Liver (tissue), 8 donors: ENCODE measurements at regions not wholly inside any gene's neighbourhood (a gene's known extent, or its start where the extent isn't known, plus 50 kb on each side); places are given as distances from the start of the nearest gene placed in this dataset.

Experiments
- DNase-seq: peaks from one replicate; pipeline ENCODE4 v3.0.0-alpha.2; 2017; ENCODE audit warnings: low spot score
- H3K27ac ChIP-seq, 2 donors: one replicate each; pipeline ENCODE4 v1.7.0; 2013; ENCODE audit warnings: inconsistent platforms in 2 of 2, low read length in 2 of 2, control low read depth in 1 of 2, low read depth in 1 of 2, mild to moderate bottlenecking in 1 of 2
- H3K27me3 ChIP-seq, 4 donors: one replicate each; pipeline versions ENCODE4 v1.6.1 to v1.7.0; 2013; ENCODE audit warnings: low read length in 3 of 4, inconsistent platforms in 1 of 4, mild to moderate bottlenecking in 1 of 4, moderate library complexity in 1 of 4; ENCODE audit not compliant: control insufficient read depth in 4 of 4, insufficient read depth in 4 of 4
- H3K36me3 ChIP-seq, 4 donors: one replicate each; pipeline versions ENCODE4 v1.6.1 to v1.7.0; 2013; ENCODE audit warnings: low read length in 3 of 4, mild to moderate bottlenecking in 3 of 4, low read depth in 1 of 4, moderate library complexity in 1 of 4; ENCODE audit not compliant: control insufficient read depth in 4 of 4, insufficient read depth in 3 of 4
- H3K4me1 ChIP-seq, 4 donors: one replicate each; pipeline versions ENCODE4 v1.6.1 to v1.7.0; 2013; ENCODE audit warnings: low read length in 3 of 4, mild to moderate bottlenecking in 3 of 4, moderate library complexity in 1 of 4; ENCODE audit not compliant: control insufficient read depth in 4 of 4, insufficient read depth in 4 of 4
- H3K4me3 ChIP-seq, 3 donors: one replicate each; pipeline versions ENCODE4 v1.6.1 to v1.7.0; 2013; ENCODE audit warnings: low read length in 3 of 3, control low read depth in 1 of 3, low read depth in 1 of 3, mild to moderate bottlenecking in 1 of 3
- H3K9ac ChIP-seq, 2 donors: one replicate each; pipeline ENCODE4 v1.7.0; 2013; ENCODE audit warnings: low read length in 2 of 2, mild to moderate bottlenecking in 2 of 2, moderate library complexity in 2 of 2, control low read depth in 1 of 2, low read depth in 1 of 2
- H3K9me3 ChIP-seq, 4 donors: one replicate each; pipeline versions ENCODE4 v1.6.1 to v1.7.0; 2013; ENCODE audit warnings: low read length in 3 of 4; ENCODE audit not compliant: control insufficient read depth in 4 of 4
- EGR1 ChIP-seq, 2 donors: IDR thresholded peaks; 2 replicates each; pipeline ENCODE4 v1.6.1; 2016 to 2018; ENCODE audit warnings: antibody characterized with exemption in 2 of 2, low read depth in 2 of 2
- FOXA1 ChIP-seq: IDR thresholded peaks from 2 replicates; pipeline ENCODE4 v1.6.1; 2016; ENCODE audit warnings: antibody characterized with exemption
- FOXA2 ChIP-seq: IDR thresholded peaks from 2 replicates; pipeline ENCODE4 v1.6.1; 2016; ENCODE audit warnings: antibody characterized with exemption
- GABPA ChIP-seq, 2 donors: IDR thresholded peaks in 1 of 2; conservative IDR thresholded peaks in 1 of 2; 2 replicates each; pipeline ENCODE4 v1.6.1; 2016; ENCODE audit warnings: antibody characterized with exemption in 2 of 2, mild to moderate bottlenecking in 1 of 2, moderate library complexity in 1 of 2
- HNF4A ChIP-seq, 2 donors: conservative IDR thresholded peaks; 2 replicates each; pipeline ENCODE4 v1.6.1; 2016; ENCODE audit warnings: antibody characterized with exemption in 2 of 2, mild to moderate bottlenecking in 2 of 2
- HNF4G ChIP-seq: IDR thresholded peaks from 2 replicates; pipeline ENCODE4 v1.6.1; 2016; ENCODE audit warnings: antibody characterized with exemption
- JUND ChIP-seq, 2 donors: IDR thresholded peaks; 2 replicates each; pipeline ENCODE4 v1.6.1; 2016; ENCODE audit warnings: antibody characterized with exemption in 2 of 2
- NR2F2 ChIP-seq: IDR thresholded peaks from 2 replicates; pipeline ENCODE4 v1.6.1; 2016; ENCODE audit warnings: antibody characterized with exemption
- RAD21 ChIP-seq, 2 donors: IDR thresholded peaks; 2 replicates each; pipeline ENCODE4 v1.6.1; 2016; ENCODE audit warnings: antibody characterized with exemption in 2 of 2, mild to moderate bottlenecking in 2 of 2
- RXRA ChIP-seq, 2 donors: IDR thresholded peaks; 2 replicates each; pipeline ENCODE4 v1.6.1; 2017 to 2018; ENCODE audit warnings: antibody characterized with exemption in 2 of 2, mild to moderate bottlenecking in 1 of 2
- SP1 ChIP-seq: IDR thresholded peaks from 2 replicates; pipeline ENCODE4 v1.6.1; 2018; ENCODE audit warnings: antibody characterized with exemption, mild to moderate bottlenecking
- TAF1 ChIP-seq: conservative IDR thresholded peaks from 2 replicates; pipeline ENCODE4 v1.6.1; 2016; ENCODE audit warnings: antibody characterized with exemption, mild to moderate bottlenecking
- YY1 ChIP-seq: IDR thresholded peaks from 2 replicates; pipeline ENCODE4 v1.6.1; 2016; ENCODE audit warnings: antibody characterized with exemption, mild to moderate bottlenecking
- WGBS: extraction: QIAGEN DNeasy Blood & Tissue Kit; methylation state at CpG from one replicate; pipeline ENCODE4 v1.1.7; 2013; 5-methylcytosine and 5-hydroxymethylcytosine counted together
- TF ChIP-seq, protein P1 (sequence below): fragments of 150-350 bp; IDR thresholded peaks from 2 replicates; pipeline ENCODE4 v1.5.1; 2017; ENCODE audit warnings: improper control_type of control experiment, low read depth, low read length; ENCODE audit not compliant: missing input control
- TF ChIP-seq, protein P2 (sequence below): IDR thresholded peaks from 2 replicates; pipeline ENCODE4 v1.6.1; 2016; ENCODE audit warnings: antibody characterized with exemption
- TF ChIP-seq, protein P3 (sequence below): IDR thresholded peaks from 2 replicates; pipeline ENCODE4 v1.6.1; 2016; ENCODE audit warnings: antibody characterized with exemption
- TF ChIP-seq, protein P4 (sequence below): IDR thresholded peaks from 2 replicates; pipeline ENCODE4 v1.6.1; 2016; ENCODE audit warnings: antibody characterized with exemption, mild to moderate bottlenecking
- TF ChIP-seq, protein P5 (sequence below): IDR thresholded peaks from 2 replicates; pipeline ENCODE4 v1.6.1; 2016; ENCODE audit warnings: antibody characterized with exemption
- donor health status: healthy.
- donor health status: healthy.
- donor health status: healthy.
- donor health status: healthy.
- donor health status: healthy.

DNA sequence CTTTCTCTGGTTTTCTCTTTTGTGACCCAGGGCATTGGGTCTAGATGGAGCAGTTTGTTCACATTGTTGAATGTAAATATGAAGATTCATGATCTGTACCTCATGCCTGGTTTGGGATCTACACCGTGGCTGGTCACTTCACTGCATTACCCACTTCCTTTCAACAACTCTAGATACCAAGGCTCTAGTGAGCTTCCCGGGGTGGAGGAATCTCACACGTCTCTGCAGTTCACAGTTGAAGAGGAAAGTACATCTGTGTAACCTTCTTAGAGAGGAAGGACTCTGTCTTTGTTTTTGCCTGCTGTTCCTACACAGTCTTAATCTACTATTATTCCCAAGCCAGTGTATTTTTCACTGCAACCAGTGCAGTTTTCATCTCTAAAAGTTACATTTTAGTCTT is 574.8 kb downstream of the MBD2 start:
- H3K4me1 ChIP-seq, result no peaks in the 10 kb centered on the region
- WGBS, result 20% methylated on average over 3 of the region's 3 CpGs
- H3K36me3 ChIP-seq, result no peaks in the 10 kb centered on the region
- no peak overlapping the region for H3K9ac ChIP-seq
- H3K27ac ChIP-seq, result no peak overlapping the region
- peaks cover 0 to 1% (median 0%) of the 10 kb centered on the region in 4 donors for H3K9me3 ChIP-seq
- no peaks in the 10 kb centered on the region for H3K27me3 ChIP-seq
- H3K4me3 ChIP-seq, result no peak overlapping the region
- no peak for DNase-seq
- no peak for TF ChIP-seq EGR1 (IDR thresholded peaks at IDR 0.05; ENCODE audit: low read depth in 2 of 2)
- no peak for TF ChIP-seq FOXA2
- no peak for TF ChIP-seq GABPA (IDR thresholded peaks at IDR 0.05 in 1 of 2, conservative IDR thresholded peaks at IDR 0.05 in 1 of 2)
- TF ChIP-seq, protein P1, sequence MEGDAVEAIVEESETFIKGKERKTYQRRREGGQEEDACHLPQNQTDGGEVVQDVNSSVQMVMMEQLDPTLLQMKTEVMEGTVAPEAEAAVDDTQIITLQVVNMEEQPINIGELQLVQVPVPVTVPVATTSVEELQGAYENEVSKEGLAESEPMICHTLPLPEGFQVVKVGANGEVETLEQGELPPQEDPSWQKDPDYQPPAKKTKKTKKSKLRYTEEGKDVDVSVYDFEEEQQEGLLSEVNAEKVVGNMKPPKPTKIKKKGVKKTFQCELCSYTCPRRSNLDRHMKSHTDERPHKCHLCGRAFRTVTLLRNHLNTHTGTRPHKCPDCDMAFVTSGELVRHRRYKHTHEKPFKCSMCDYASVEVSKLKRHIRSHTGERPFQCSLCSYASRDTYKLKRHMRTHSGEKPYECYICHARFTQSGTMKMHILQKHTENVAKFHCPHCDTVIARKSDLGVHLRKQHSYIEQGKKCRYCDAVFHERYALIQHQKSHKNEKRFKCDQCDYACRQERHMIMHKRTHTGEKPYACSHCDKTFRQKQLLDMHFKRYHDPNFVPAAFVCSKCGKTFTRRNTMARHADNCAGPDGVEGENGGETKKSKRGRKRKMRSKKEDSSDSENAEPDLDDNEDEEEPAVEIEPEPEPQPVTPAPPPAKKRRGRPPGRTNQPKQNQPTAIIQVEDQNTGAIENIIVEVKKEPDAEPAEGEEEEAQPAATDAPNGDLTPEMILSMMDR, result no peak

DNA sequence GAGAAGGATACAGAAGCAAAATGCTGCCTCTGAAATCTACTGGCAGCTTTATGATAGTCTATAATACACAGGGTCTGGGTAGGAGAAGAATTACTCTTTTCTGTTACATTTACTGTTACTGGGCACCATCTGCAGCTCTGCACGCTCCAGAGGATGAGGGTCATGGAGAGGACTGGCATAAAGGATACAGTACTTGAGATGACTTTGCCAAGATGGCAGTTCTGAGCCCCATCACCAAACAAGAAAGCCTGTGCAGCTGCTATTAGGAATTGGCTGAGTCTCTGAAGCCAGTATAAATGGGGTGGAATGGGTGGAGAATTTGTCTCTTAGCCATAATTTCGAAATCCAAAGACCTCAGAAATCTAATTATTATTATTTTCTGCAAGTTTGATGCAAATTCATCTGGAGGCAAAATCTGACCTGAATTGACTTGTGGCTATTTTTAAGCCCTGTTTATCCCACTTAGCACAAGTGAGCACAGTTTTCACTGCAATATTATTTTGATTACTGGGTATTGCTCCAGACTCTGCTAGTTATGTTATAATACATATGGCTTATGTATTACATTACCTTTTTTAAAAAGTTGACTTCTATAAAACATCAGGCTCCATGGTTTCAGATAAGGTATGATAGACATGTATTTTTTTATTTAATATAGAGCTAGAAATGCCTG is 579.5 kb downstream of the MBD2 start:
- Histone ChIP-seq H3K27ac (no peak overlapping the region), H3K4me1 (no peaks in the 10 kb centered on the region), H3K27me3 (no peaks in the 10 kb centered on the region), H3K4me3 (no peak overlapping the region), H3K9me3 (peaks cover 0 to 2% (median 0%) of the 10 kb centered on the region in 4 donors), H3K36me3 (no peaks in the 10 kb centered on the region), H3K9ac (no peak overlapping the region)
- WGBS, result 43% methylated on average over 2 of the region's 2 CpGs
- TF ChIP-seq SP1 (no peak), NR2F2 (no peak), FOXA1 (no peak), RAD21 (IDR thresholded peaks at IDR 0.05) (no peak), EGR1 (IDR thresholded peaks at IDR 0.05; ENCODE audit: low read depth in 2 of 2) (no peak), RXRA (IDR thresholded peaks at IDR 0.05) (no peak), TAF1 (no peak), YY1 (no peak), FOXA2 (no peak), GABPA (IDR thresholded peaks at IDR 0.05 in 1 of 2, conservative IDR thresholded peaks at IDR 0.05 in 1 of 2) (no peak), JUND (IDR thresholded peaks at IDR 0.05) (no peak), HNF4G (no peak), HNF4A (conservative IDR thresholded peaks at IDR 0.05) (no peak)
- TF ChIP-seq, protein P2, sequence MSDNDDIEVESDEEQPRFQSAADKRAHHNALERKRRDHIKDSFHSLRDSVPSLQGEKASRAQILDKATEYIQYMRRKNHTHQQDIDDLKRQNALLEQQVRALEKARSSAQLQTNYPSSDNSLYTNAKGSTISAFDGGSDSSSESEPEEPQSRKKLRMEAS, result no peak
- TF ChIP-seq, protein P3, sequence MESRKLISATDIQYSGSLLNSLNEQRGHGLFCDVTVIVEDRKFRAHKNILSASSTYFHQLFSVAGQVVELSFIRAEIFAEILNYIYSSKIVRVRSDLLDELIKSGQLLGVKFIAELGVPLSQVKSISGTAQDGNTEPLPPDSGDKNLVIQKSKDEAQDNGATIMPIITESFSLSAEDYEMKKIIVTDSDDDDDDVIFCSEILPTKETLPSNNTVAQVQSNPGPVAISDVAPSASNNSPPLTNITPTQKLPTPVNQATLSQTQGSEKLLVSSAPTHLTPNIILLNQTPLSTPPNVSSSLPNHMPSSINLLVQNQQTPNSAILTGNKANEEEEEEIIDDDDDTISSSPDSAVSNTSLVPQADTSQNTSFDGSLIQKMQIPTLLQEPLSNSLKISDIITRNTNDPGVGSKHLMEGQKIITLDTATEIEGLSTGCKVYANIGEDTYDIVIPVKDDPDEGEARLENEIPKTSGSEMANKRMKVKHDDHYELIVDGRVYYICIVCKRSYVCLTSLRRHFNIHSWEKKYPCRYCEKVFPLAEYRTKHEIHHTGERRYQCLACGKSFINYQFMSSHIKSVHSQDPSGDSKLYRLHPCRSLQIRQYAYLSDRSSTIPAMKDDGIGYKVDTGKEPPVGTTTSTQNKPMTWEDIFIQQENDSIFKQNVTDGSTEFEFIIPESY, result no peak
- TF ChIP-seq, protein P4, sequence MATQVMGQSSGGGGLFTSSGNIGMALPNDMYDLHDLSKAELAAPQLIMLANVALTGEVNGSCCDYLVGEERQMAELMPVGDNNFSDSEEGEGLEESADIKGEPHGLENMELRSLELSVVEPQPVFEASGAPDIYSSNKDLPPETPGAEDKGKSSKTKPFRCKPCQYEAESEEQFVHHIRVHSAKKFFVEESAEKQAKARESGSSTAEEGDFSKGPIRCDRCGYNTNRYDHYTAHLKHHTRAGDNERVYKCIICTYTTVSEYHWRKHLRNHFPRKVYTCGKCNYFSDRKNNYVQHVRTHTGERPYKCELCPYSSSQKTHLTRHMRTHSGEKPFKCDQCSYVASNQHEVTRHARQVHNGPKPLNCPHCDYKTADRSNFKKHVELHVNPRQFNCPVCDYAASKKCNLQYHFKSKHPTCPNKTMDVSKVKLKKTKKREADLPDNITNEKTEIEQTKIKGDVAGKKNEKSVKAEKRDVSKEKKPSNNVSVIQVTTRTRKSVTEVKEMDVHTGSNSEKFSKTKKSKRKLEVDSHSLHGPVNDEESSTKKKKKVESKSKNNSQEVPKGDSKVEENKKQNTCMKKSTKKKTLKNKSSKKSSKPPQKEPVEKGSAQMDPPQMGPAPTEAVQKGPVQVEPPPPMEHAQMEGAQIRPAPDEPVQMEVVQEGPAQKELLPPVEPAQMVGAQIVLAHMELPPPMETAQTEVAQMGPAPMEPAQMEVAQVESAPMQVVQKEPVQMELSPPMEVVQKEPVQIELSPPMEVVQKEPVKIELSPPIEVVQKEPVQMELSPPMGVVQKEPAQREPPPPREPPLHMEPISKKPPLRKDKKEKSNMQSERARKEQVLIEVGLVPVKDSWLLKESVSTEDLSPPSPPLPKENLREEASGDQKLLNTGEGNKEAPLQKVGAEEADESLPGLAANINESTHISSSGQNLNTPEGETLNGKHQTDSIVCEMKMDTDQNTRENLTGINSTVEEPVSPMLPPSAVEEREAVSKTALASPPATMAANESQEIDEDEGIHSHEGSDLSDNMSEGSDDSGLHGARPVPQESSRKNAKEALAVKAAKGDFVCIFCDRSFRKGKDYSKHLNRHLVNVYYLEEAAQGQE, result no peak
- TF ChIP-seq, protein P5, sequence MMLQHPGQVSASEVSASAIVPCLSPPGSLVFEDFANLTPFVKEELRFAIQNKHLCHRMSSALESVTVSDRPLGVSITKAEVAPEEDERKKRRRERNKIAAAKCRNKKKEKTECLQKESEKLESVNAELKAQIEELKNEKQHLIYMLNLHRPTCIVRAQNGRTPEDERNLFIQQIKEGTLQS, result no peak
- TF ChIP-seq, protein P1, result no peak
- no peak for DNase-seq
